ENCODE measurements at regions not wholly inside any gene's neighbourhood (a gene's known extent, or its start where the extent isn't known, plus 50 kb on each side); places are given as distances from the start of the nearest gene placed in this dataset.
"Not testable (repeated sequence)": the region's sequence is repeated elsewhere in the genome, so short reads cannot be mapped to it uniquely, and the experiment has no call there.

DNA sequence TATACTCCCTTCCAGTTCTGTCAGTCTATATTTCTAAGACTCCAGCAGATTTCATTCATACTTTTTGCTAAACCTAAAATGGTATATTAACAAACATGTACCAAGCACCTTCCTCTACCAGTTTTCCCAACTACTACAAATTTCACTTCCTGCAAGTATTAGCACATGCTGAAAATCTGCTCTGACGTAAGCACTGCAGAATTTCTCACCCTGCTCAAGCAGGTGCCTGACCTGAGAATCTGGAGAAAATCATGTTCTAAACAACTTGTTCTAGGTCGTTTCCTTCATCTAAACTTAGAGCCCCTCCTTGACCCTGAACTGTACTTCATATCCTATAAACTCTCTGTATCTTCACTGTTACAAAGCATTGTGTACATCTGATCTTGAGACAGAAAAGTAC lies 380.7 kb upstream of the NOCT start:
- no peak for DNase-seq (ENCODE audit: low read depth)
- H3K4me3 ChIP-seq (ENCODE audit: low read depth, low read length), result no peak overlapping the region
- TF ChIP-seq, protein P1, sequence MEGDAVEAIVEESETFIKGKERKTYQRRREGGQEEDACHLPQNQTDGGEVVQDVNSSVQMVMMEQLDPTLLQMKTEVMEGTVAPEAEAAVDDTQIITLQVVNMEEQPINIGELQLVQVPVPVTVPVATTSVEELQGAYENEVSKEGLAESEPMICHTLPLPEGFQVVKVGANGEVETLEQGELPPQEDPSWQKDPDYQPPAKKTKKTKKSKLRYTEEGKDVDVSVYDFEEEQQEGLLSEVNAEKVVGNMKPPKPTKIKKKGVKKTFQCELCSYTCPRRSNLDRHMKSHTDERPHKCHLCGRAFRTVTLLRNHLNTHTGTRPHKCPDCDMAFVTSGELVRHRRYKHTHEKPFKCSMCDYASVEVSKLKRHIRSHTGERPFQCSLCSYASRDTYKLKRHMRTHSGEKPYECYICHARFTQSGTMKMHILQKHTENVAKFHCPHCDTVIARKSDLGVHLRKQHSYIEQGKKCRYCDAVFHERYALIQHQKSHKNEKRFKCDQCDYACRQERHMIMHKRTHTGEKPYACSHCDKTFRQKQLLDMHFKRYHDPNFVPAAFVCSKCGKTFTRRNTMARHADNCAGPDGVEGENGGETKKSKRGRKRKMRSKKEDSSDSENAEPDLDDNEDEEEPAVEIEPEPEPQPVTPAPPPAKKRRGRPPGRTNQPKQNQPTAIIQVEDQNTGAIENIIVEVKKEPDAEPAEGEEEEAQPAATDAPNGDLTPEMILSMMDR (IDR thresholded peaks at IDR 0.05; ENCODE audit: insufficient read depth, low read depth, low read length, missing control alignments), result no peak

DNA sequence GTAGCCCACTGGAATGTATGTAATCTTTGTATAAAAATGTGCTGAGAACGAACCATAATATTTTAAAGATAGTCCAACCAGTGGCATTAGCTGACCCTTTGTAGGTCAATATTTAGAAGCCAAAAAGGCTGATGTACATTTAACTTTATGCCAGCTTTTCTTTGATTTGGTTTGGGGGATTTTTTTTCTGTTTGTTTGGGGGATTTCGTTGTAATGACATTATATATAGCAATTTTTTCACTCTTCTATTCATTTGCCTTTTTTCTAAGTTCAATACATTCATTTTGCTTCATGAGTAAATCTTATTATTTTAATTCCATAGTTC lies 382.0 kb upstream of the NOCT start:
- TF ChIP-seq, protein P1 (IDR thresholded peaks at IDR 0.05; ENCODE audit: insufficient read depth, low read depth, low read length, missing control alignments), result no peak
- no peak overlapping the region for H3K4me3 ChIP-seq (ENCODE audit: low read depth, low read length)
- no peak for DNase-seq (ENCODE audit: low read depth)

DNA sequence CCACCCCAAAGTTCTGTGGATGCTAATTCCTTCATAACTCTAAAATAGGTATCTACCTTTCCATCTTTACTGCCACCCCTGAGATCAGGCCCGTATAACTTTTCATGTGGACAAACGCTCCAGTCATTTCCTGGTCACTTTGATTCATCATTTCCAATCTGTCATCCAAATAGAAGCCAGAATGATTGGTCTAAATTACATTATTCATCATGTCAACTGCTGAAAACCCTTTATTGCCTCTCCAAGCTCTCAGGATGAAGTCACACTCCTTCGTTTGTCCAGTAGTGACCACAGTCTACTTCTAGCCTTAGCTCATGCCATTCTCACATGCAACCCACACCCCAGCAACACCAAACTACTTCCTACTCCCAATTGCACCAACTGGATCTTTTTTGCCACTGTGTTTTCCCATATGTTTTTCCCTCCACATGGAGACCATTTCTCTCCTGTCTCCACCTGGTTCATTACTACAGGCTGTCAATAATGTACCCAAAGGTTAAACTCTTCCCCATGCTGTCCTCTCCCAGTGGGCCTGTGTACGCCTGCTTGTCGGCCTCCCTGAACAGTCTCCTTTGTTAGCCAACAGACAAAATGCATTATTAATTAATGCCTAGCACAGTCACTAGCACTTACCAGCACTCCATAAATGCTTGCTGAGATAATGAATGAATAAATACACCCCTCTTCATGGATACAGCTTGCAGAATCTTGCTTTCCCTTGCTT lies 382.6 kb upstream of the NOCT start:
- TF ChIP-seq, protein P1 (IDR thresholded peaks at IDR 0.05; ENCODE audit: insufficient read depth, low read depth, low read length, missing control alignments), result no peak
- no peak for DNase-seq (ENCODE audit: low read depth)
- H3K4me3 ChIP-seq (ENCODE audit: low read depth, low read length), result no peak overlapping the region

DNA sequence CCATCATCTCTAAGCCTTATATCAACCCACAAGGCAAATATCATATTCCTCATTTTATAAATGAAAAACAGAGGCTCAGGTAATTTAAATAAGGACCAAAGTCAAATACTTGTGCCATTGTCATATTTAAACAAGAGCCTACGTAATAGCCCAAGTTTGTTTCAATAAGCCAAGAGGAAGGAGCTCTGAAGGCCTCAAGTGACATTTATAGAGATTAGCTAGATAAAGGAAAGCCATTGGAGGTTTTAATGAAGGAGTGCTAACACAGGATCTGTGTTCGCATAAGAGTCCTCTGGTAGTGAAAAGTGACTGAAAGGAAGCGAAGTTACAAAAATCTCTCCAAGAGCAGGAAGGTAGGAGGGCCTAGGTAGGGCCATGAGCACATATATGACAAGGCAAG lies 384.9 kb upstream of the NOCT start:
- DNase-seq (ENCODE audit: low read depth), result no peak
- H3K4me3 ChIP-seq (ENCODE audit: low read depth, low read length), result no peak overlapping the region
- TF ChIP-seq, protein P1 (IDR thresholded peaks at IDR 0.05; ENCODE audit: insufficient read depth, low read depth, low read length, missing control alignments), result no peak

DNA sequence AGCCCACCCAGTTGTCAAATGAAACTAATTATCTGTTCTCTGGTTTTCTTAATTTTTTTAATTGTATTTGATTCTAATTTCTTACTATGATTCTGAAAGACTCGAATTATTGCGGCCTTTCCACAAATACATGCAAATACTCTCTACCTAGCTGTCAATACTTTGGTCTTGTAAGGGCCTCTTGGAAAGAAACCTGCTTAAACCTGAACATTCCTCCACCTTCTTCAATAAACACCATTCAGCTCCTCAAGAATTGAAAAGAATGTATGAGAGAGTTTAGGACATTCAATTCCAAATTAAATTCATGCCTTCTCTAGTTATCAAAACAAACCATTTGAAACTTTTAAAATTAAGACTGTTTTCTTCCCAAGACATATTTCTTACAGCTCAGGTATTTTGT lies 385.9 kb upstream of the NOCT start:
- TF ChIP-seq, protein P1 (IDR thresholded peaks at IDR 0.05; ENCODE audit: insufficient read depth, low read depth, low read length, missing control alignments), result no peak
- DNase-seq (ENCODE audit: low read depth), result no peak
- H3K4me3 ChIP-seq (ENCODE audit: low read depth, low read length), result no peak overlapping the region

DNA sequence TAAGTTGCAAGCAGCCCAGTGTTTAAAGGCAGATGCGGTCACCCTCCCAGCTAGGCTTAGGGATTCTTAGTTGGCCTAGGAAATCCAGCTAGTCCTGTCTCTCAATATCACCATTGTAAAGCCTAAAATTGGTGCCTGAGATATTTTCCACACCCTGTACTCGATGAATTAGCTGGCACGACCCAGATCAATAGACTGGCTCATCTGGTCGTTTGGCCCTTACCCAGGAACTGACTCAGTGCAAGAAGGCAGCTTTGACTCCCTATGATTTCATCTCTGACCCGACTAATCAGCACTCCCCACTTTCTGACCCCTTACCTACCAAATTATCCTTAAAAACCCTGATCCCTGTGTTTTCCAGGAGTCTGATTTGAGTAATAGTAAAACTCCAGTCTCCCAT lies 384.9 kb upstream of the SLC7A11 start:
- TF ChIP-seq, protein P1 (IDR thresholded peaks at IDR 0.05; ENCODE audit: insufficient read depth, low read depth, low read length, missing control alignments), result no peak
- no peak overlapping the region for H3K4me3 ChIP-seq (ENCODE audit: low read depth, low read length)
- no peak for DNase-seq (ENCODE audit: low read depth)

DNA sequence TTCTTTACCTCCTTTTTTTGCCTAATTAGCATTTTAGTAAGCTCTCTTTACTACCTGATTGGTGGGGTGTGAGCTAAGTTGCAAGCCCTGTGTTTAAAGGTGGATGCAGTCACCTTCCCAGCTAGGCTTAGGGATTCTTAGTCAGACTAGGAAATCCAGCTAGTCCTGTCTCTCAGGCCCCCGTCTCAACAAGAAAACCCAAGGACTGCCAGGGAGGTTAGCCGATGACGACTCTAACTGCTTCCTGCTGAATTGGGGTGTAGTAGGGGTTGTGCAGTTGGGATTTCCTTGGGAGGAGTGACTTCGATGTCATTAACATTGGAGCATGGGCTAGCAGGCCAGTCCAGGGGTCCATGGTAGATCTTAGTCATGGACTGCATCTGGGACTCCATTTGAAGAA lies 380.2 kb upstream of the SLC7A11 start:
- DNase-seq (ENCODE audit: low read depth); H3K4me3 ChIP-seq (ENCODE audit: low read depth, low read length): not testable (repeated sequence)
